HCT116 (cell line): ENCODE measurements at regions not wholly inside any gene's neighbourhood (a gene's known extent, or its start where the extent isn't known, plus 50 kb on each side); places are given as distances from the start of the nearest gene placed in this dataset.

Experiments used
- EGR1 ChIP-seq: IDR thresholded peaks from 2 replicates; pipeline ENCODE4 v1.6.1; 2012; ENCODE audit warnings: low read depth
- EZH2 ChIP-seq: fragments of 200-600 bp; sonication (generic); IDR thresholded peaks from 2 replicates; pipeline ENCODE4 v1.6.1; 2017; ENCODE audit warnings: antibody characterized with exemption, mixed run types
- EZH2phosphoT487 ChIP-seq: fragments of 200-600 bp; IDR thresholded peaks from 2 replicates; pipeline ENCODE4 v1.6.1; 2018; ENCODE audit warnings: antibody characterized with exemption, borderline replicate concordance
- FOSL1 ChIP-seq: IDR thresholded peaks from 2 replicates; pipeline ENCODE4 v1.6.1; 2012; ENCODE audit warnings: low read depth
- POLR2A ChIP-seq: IDR thresholded peaks from 2 replicates; pipeline ENCODE4 v1.7.0; 2011; ENCODE audit warnings: borderline replicate concordance; ENCODE audit not compliant: insufficient read depth, insufficient read length; ENCODE audit errors: extremely low read depth
- RAD21 ChIP-seq: IDR thresholded peaks from 2 replicates; pipeline ENCODE4 v1.6.1; 2012; ENCODE audit warnings: low read depth, mild to moderate bottlenecking
- SP1 ChIP-seq: IDR thresholded peaks from 2 replicates; pipeline ENCODE4 v1.6.1; 2012; ENCODE audit warnings: low read depth
- SRF ChIP-seq: IDR thresholded peaks from 2 replicates; pipeline ENCODE4 v1.6.1; 2012; ENCODE audit warnings: low read depth
- YY1 ChIP-seq: IDR thresholded peaks from 2 replicates; pipeline ENCODE4 v1.6.1; 2011; ENCODE audit warnings: low read length, low read depth, moderate library complexity, mild to moderate bottlenecking; ENCODE audit not compliant: insufficient replicate concordance; ENCODE audit errors: extremely low read depth
- ZNF274 ChIP-seq: fragments of 200-500 bp; sonication (Bioruptor generic); IDR thresholded peaks from 2 replicates; pipeline ENCODE4 v1.6.1; 2014; ENCODE audit warnings: mild to moderate bottlenecking, low read depth, low read length, inconsistent platforms
- TF ChIP-seq, protein P1 (sequence below): IDR thresholded peaks from 2 replicates; pipeline ENCODE4 v1.6.1; 2012; ENCODE audit warnings: low read depth
- TF ChIP-seq, protein P2 (sequence below), 3 experiments: fragments of 200-600 bp in 1 of 3; sonication (generic) in 1 of 3; IDR thresholded peaks in 2 of 3; conservative IDR thresholded peaks in 1 of 3; 2 replicates each; pipeline ENCODE4 v1.5.1; 2012 to 2017; ENCODE audit warnings: low read depth in 2 of 3, low read length in 2 of 3, antibody characterized with exemption in 1 of 3, borderline replicate concordance in 1 of 3, control low read depth in 1 of 3, mild to moderate bottlenecking in 1 of 3, mixed read lengths in 1 of 3, mixed run types in 1 of 3, moderate library complexity in 1 of 3; ENCODE audit not compliant: insufficient read depth in 1 of 3
- TF ChIP-seq, protein P3 (sequence below): IDR thresholded peaks from 2 replicates; pipeline ENCODE4 v1.6.1; 2012
- TF ChIP-seq, protein P4 (sequence below): IDR thresholded peaks from 2 replicates; pipeline ENCODE4 v1.6.1; 2011; ENCODE audit warnings: mild to moderate bottlenecking, low read length, moderate library complexity; ENCODE audit not compliant: insufficient replicate concordance; ENCODE audit errors: extremely low read depth

DNA sequence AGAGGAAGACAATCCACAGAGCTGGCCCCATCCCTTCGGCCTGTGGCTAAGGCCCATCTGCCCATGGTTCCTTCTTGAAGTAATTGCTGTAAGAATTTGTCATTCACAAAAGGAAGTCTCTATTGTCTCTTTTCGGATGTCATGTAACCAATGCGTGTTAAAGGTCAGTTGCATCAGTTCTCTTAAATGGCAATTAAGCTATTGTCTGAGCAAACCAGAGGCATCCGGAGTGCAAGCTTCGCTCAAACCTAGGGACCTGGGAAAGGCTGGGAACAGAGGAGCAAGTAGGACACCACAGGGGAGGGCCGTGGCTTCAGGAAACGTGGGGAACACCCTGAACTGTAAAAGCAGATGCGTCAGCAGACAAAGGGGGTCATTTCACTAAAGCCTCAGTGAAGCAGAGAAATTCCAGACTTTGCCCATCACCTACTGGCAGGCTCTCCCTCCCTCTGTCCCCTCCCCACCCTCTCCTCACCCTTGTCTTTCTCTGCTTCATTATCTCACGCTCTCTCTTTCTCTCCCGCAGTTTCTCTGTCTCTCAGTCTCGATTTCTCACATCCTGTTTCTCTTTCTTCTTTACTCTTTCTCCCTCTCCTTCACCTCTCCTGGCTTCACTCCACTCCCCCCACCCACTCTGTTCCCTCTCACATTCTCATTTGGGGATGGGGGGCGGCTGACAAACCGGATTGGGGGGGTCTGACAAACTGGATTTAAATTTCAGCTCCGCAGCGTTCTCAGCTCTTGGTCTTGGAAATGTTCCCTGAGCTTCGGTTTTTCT, 204.6 kb upstream of the TNP1 start:
- TF ChIP-seq, protein P1, sequence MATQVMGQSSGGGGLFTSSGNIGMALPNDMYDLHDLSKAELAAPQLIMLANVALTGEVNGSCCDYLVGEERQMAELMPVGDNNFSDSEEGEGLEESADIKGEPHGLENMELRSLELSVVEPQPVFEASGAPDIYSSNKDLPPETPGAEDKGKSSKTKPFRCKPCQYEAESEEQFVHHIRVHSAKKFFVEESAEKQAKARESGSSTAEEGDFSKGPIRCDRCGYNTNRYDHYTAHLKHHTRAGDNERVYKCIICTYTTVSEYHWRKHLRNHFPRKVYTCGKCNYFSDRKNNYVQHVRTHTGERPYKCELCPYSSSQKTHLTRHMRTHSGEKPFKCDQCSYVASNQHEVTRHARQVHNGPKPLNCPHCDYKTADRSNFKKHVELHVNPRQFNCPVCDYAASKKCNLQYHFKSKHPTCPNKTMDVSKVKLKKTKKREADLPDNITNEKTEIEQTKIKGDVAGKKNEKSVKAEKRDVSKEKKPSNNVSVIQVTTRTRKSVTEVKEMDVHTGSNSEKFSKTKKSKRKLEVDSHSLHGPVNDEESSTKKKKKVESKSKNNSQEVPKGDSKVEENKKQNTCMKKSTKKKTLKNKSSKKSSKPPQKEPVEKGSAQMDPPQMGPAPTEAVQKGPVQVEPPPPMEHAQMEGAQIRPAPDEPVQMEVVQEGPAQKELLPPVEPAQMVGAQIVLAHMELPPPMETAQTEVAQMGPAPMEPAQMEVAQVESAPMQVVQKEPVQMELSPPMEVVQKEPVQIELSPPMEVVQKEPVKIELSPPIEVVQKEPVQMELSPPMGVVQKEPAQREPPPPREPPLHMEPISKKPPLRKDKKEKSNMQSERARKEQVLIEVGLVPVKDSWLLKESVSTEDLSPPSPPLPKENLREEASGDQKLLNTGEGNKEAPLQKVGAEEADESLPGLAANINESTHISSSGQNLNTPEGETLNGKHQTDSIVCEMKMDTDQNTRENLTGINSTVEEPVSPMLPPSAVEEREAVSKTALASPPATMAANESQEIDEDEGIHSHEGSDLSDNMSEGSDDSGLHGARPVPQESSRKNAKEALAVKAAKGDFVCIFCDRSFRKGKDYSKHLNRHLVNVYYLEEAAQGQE = no peak
- TF ChIP-seq, protein P2, sequence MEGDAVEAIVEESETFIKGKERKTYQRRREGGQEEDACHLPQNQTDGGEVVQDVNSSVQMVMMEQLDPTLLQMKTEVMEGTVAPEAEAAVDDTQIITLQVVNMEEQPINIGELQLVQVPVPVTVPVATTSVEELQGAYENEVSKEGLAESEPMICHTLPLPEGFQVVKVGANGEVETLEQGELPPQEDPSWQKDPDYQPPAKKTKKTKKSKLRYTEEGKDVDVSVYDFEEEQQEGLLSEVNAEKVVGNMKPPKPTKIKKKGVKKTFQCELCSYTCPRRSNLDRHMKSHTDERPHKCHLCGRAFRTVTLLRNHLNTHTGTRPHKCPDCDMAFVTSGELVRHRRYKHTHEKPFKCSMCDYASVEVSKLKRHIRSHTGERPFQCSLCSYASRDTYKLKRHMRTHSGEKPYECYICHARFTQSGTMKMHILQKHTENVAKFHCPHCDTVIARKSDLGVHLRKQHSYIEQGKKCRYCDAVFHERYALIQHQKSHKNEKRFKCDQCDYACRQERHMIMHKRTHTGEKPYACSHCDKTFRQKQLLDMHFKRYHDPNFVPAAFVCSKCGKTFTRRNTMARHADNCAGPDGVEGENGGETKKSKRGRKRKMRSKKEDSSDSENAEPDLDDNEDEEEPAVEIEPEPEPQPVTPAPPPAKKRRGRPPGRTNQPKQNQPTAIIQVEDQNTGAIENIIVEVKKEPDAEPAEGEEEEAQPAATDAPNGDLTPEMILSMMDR (IDR thresholded peaks at IDR 0.05 in 2 of 3, conservative IDR thresholded peaks at IDR 0.05 in 1 of 3; ENCODE audit: borderline replicate concordance in 1 of 3, insufficient read depth in 1 of 3, low read depth in 2 of 3, low read length in 2 of 3) = no peak
- no peak for TF ChIP-seq EZH2
- TF ChIP-seq EZH2phosphoT487 = no peak
- no peak for TF ChIP-seq EGR1
- TF ChIP-seq, protein P3, sequence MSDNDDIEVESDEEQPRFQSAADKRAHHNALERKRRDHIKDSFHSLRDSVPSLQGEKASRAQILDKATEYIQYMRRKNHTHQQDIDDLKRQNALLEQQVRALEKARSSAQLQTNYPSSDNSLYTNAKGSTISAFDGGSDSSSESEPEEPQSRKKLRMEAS = no peak
- no peak for TF ChIP-seq POLR2A
- TF ChIP-seq ZNF274 = no peak
- no peak for TF ChIP-seq YY1
- no peak for TF ChIP-seq SP1
- TF ChIP-seq FOSL1 = no peak
- no peak for TF ChIP-seq RAD21
- no peak for TF ChIP-seq SRF
- TF ChIP-seq, protein P4, sequence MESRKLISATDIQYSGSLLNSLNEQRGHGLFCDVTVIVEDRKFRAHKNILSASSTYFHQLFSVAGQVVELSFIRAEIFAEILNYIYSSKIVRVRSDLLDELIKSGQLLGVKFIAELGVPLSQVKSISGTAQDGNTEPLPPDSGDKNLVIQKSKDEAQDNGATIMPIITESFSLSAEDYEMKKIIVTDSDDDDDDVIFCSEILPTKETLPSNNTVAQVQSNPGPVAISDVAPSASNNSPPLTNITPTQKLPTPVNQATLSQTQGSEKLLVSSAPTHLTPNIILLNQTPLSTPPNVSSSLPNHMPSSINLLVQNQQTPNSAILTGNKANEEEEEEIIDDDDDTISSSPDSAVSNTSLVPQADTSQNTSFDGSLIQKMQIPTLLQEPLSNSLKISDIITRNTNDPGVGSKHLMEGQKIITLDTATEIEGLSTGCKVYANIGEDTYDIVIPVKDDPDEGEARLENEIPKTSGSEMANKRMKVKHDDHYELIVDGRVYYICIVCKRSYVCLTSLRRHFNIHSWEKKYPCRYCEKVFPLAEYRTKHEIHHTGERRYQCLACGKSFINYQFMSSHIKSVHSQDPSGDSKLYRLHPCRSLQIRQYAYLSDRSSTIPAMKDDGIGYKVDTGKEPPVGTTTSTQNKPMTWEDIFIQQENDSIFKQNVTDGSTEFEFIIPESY = no peak
